Activated naive CD4-positive, alpha-beta T cell treated with anti-CD3 and anti-CD28 coated beads, Interleukin-2, amount 50 U/mL, for 72 hours (primary cell): ENCODE measurements at regions not wholly inside any gene's neighbourhood (a gene's known extent, or its start where the extent isn't known, plus 50 kb on each side); places are given as distances from the start of the nearest gene placed in this dataset.

ENCODE experiments used
- ATAC-seq, 2 donors: fragments of 150-1000 bp; cut with Tn5 transposase; 2 replicates each; pipeline ENCODE4 v1.10.0; 2021; ENCODE audit warnings: mild to moderate bottlenecking in 2 of 2, moderate library complexity in 2 of 2
- DNase-seq, 2 donors: peaks; one replicate each; pipeline ENCODE4 v3.0.0; 2021 to 2022; ENCODE audit warnings: low spot score in 2 of 2
- H3K27ac Mint-ChIP-seq, 2 donors: one replicate each; pipeline ENCODE4 v1.8.0; 2022; ENCODE audit warnings: mild to moderate bottlenecking in 2 of 2, mixed read lengths in 2 of 2
- H3K36me3 Mint-ChIP-seq, 2 donors: one replicate each; pipeline ENCODE4 v1.8.0; 2022; ENCODE audit warnings: mixed read lengths in 2 of 2
- H3K9me3 Mint-ChIP-seq, 2 donors: one replicate each; pipeline ENCODE4 v1.8.0; 2022; ENCODE audit warnings: mixed read lengths in 2 of 2

DNA sequence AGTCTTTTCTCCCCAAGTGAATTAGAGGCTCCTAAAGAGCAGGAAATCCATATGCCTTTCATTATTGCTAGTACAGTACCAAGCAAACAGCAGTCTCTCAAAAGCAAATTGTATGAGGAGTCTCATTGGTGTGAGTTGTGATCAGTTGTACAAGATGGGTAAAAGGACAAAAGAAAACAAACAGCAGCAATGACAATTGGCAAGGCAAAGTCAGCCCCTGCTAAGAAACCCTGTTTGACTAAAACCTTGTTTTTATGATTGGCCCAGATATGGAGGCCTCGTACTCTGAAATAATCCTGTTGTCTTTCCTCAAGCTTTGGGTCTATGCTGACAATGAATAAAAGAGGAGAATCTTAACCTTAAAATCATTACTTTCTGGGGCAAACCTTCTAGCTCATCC lies 69.8 kb downstream of the FOXD1 start:
- Mint-ChIP-seq H3K9me3 (peaks cover 2% of the 10 kb centered on the region in 2 donors), H3K36me3 (peaks cover 10 to 19% of the 10 kb centered on the region in 2 donors), H3K27ac (no peak overlapping the region)
- no peak for DNase-seq
- no peak for ATAC-seq

DNA sequence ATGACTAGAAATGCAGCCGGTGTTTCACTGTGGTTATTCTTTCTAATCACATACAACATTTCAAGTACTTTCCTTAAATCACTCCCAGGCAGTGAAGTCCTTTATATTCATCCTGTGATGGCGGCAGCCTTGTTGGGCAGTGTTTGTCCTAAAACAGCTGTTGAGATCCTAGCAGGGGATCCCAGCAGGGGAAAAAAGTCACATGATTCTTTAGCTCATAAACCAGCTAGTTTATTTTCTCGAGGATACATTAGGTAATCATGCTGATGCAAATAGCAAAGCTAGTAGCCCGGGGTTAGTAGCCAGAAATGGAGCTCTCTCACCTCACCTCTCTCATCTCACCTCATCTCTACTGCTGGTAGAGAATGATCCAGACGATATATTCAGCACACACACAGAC lies 70.5 kb downstream of the FOXD1 start:
- Mint-ChIP-seq H3K9me3 (no peaks in the 10 kb centered on the region), H3K27ac (no peak overlapping the region), H3K36me3 (peaks cover 8 to 16% of the 10 kb centered on the region in 2 donors)
- ATAC-seq = no peak
- no peak for DNase-seq

DNA sequence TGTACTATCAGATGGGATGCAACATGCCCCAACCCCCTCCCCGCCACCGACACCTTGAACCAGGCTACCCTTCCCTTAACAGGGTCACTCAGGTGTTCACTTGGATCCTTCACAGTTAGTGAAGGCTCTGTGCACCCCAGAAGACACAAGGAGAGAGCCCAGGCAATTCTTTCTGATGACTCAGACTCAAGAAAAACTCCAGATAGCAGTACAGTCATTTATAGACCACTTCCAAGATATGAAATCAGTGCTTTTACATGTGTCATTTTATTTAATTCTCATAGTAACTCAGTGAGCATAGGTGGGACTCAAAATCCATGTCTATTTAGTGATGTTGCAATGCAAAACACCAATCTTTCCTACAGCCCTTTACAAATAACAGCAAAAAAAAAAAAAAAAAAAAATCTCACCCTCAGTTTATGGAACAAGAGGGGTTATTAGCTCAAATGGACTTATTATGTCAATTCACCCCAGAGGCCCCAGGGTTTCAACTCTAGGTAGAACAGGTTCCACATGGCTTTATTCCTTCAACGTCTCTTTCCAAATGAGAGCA lies 71.9 kb downstream of the FOXD1 start:
- no peaks in the 10 kb centered on the region for H3K9me3 Mint-ChIP-seq
- no peak for DNase-seq
- H3K27ac Mint-ChIP-seq = no peak overlapping the region
- peaks cover 8 to 16% of the 10 kb centered on the region in 2 donors for H3K36me3 Mint-ChIP-seq
- ATAC-seq = no peak

DNA sequence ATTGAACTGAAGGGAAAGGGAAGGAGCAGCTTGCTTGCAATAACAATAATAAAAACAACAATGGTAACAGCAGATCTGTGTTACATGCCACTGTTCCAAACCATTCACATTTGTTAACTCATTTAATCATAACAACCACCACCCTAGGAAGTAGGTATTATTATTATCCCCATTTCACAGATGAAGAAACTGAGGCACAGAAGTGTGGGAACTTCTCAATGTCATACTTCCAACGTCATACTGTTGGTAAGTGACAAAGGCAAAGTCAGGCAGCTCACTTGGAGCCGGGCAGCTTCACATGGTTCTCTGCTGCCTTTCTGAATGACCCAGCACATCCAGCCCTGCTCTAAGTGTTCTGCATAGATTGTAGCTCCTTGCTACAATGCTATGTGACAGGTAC lies 72.6 kb downstream of the FOXD1 start:
- H3K27ac Mint-ChIP-seq = no peak overlapping the region
- no peaks in the 10 kb centered on the region for H3K9me3 Mint-ChIP-seq
- no peak for DNase-seq
- ATAC-seq = no peak
- peaks cover 4 to 12% of the 10 kb centered on the region in 2 donors for H3K36me3 Mint-ChIP-seq

DNA sequence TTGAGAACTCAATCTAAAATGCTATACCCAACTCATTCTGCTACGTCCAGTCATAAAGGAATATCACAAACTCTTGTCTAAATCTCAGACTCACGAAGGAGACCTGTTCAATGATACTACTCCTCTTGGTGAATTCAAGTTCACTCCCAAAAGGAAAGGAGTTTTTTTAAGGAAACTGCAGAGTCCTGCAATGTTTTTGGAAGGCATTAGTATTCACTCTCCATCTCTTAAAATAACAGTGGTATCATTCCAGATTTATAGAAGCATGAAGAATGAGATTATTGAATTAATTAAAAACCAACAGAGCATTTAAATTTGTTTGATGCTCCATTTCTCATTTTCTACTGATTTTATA lies 73.4 kb downstream of the FOXD1 start:
- peaks cover 0 to 4% of the 10 kb centered on the region in 2 donors for H3K36me3 Mint-ChIP-seq
- no peak for DNase-seq
- no peak overlapping the region for H3K27ac Mint-ChIP-seq
- no peaks in the 10 kb centered on the region for H3K9me3 Mint-ChIP-seq
- ATAC-seq = no peak

DNA sequence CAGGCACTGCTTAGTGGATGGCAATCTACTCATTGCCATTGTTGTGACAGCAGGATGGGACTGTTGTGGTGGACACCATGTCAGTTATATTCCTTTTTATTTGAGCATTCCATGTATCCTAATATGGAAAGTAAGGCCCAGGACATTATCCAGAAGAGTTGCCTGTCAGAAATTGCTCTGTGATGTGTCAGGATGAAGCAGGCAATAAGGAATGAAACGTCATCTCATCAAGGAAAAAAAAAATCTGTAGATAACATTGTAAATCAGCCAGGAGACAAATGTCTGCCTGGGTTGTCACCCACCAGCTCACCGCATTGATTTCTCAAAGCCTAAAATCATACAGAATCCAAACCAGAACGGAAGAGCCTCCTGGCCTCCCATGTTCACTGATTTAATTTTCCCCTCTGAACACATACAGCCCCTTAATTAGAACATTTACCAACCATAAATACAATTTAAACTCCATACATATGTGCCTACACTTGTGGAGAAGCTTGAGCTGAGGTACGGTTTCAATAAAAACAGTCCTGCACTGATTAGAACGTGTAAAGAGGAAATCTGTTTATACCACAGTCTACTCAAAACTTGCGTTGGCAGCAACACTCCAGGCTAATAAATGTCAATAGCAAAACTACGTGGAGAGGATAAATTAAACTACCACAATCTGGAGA lies 73.9 kb downstream of the FOXD1 start:
- no peaks in the 10 kb centered on the region for H3K36me3 Mint-ChIP-seq
- DNase-seq (no peak), ATAC-seq (no peak)
- H3K9me3 Mint-ChIP-seq = no peaks in the 10 kb centered on the region
- H3K27ac Mint-ChIP-seq = no peak overlapping the region

DNA sequence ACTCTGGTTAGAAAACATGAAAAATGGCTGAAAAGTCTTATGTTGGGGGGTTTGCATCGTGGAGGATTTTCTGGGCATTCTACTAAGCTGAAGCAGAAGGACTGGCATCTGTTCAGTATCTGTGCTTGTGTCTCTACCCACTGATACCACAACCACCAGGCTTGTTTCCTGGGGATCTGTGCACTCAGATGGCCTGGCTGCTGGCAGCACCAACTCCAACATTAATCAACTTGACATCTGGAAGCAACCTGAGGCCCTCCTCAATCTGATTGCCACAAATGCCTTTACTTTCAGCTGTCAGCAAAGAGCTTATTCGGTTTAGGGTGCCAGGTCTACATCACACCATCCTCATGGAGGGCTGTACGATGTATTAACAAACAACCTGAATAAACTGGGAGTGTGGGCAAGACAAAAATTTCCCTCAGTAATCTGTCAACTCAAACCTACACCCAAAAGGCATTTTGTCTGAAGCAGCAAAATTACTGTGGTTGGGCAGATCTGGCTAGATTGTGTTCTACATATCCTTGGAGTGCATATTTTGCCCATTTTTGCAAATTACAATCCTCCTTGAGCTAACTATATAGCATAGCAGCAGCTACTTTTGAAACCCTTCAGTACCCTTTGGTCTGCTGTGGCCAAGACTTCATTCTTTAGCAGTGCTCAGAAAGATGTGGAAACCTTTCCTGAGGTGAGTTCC lies 74.6 kb downstream of the FOXD1 start:
- Mint-ChIP-seq H3K9me3 (no peaks in the 10 kb centered on the region), H3K27ac (no peak overlapping the region), H3K36me3 (no peaks in the 10 kb centered on the region)
- ATAC-seq (no peak), DNase-seq (no peak)

DNA sequence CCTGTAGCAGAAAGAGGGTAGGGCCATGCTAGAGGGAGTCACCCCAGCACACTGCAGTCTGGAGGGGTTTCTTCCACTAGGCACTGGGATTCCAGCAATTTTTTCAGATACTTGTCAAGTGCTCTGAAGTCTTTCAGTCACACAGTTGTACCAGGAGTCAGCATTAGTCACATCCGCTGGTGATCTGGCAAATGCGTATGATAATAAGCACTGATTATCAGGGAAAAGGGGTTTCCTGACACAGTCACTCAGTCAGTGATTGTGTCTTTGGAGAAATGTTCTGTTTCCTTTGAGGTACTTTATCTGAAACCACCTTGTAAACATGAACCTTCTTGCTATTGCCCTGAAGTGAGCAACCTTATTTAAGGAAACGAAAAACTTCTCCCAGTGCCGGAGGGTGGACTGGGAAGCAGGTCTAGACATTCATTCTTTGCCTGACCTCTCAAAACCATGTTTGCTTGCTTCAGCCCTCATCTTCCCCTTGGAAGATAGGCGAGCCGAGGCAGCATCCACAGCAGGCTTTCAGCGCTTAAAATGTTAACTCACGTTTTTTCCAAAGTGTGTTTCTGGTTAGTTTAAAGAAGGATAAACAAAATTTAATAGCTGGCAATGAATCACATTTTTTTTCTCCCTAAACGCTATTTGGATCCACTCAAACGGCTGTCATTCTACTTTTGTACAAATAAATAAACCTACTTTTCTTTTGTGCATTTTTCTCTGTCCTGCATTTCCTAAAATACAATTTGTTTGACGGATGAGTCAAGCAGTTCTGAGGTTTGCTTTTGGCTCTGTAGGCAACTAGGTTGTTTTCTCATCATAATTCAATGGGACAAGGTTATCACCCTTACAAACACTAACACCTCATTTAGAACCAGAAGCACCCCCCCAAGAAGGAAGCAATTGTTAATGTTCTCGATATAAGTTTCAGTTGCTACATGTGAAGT lies 77.7 kb downstream of the FOXD1 start:
- no peak overlapping the region for H3K27ac Mint-ChIP-seq
- H3K36me3 Mint-ChIP-seq = peaks cover 0 to 4% of the 10 kb centered on the region in 2 donors
- ATAC-seq (no peak), DNase-seq (no peak)
- no peaks in the 10 kb centered on the region for H3K9me3 Mint-ChIP-seq

DNA sequence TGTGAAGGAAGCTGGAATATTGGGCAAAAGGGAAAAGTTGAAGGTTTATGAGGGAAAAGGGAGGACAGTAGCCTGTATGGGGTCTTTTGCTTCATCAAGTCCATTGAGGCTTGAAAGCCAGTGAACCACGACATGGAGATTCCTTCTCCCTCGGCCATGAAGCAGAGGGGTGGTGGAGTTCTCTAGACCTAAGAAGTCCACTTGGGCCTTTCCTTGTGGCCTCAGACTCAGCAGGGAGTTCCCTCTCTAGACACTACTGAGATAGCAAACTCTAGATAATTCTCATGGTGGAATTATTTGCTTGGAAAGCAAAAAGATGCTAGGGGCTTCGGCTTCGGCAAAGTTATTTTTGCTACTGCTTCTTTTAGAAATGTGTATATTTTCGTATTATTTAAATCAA lies 78.5 kb downstream of the FOXD1 start:
- DNase-seq = no peak
- no peak for ATAC-seq
- H3K27ac Mint-ChIP-seq = no peak overlapping the region
- H3K9me3 Mint-ChIP-seq = no peaks in the 10 kb centered on the region
- H3K36me3 Mint-ChIP-seq = peaks cover 0 to 4% of the 10 kb centered on the region in 2 donors

DNA sequence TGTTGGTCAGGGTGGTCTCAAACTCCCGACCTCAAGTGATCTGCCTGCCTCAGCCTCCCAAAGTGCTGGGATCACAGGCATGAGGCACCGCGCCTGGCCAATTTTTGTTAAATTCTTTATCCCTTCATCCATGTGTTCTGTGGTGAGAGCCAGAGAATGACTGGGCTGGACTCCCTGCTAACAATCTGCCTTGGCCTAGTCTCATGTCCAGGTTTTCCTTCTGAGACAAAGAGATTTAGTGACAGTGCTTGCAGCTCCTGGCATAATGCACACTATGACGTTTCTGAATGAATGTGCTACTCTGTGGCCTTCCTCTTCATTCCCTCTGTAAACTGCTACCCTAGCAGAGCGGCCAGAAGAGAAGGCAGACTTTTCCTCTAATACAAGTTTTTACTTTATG lies 79.3 kb downstream of the FOXD1 start:
- no peak for ATAC-seq
- H3K36me3 Mint-ChIP-seq = peaks cover 0 to 4% of the 10 kb centered on the region in 2 donors
- H3K9me3 Mint-ChIP-seq = no peaks in the 10 kb centered on the region
- no peak for DNase-seq
- H3K27ac Mint-ChIP-seq = no peak overlapping the region

DNA sequence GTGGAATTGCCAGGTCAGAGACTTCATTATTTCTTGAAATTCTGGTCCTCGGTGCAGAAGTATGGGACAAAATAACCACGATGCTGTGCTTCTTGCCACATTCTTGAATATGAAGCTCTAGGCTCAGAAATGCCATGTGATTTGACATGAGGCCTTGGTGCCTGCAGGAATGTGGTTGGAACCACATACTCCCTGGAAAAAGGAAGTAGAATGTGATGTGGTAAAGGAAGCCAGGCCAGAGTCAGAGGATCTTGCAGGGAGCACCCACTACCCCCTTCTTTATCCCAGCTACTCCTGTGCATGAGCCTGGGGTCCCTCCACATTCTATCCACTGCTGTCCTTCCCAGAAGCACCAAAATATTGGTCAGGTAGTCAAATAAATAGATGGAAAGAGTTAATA lies 80.9 kb downstream of the FOXD1 start:
- H3K36me3 Mint-ChIP-seq = peaks cover 1 to 4% of the 10 kb centered on the region in 2 donors
- ATAC-seq = no peak
- H3K27ac Mint-ChIP-seq = no peak overlapping the region
- H3K9me3 Mint-ChIP-seq = no peaks in the 10 kb centered on the region
- DNase-seq = no peak

DNA sequence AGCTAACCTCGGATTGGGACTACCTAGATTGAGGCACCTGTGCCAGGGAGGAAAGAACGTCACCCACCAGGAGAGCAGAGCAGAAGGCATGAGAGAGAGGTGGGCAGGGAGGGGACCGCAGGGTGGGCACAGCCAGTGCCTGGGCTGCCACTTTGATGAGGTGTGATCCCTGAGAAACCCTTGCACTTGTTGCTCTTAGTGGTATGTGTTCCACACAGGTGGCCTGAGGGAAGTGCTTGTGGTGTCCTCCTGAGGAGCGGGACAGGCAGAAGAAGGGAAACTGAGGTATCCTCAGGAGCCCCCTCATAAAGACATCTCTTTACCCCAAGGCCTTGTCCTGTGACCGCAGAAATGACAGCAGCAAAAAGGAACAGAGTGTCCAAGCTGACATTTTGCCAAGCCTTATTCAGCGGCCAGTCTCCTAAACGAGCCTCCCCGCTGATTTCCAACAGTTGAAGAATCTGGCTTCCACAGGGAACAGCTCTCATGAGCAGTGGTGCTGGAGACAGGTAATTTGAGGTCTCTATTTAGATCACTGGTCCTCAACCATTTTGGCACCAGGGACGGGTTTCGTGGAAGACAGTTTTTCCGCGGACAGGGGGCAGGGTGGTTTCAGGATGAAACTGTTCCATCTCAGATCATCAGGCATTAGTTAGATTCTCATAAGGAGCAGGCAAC lies 82.4 kb downstream of the FOXD1 start:
- H3K36me3 Mint-ChIP-seq = peaks cover 6 to 11% of the 10 kb centered on the region in 2 donors
- DNase-seq = no peak
- peaks cover 0 to 5% of the 10 kb centered on the region in 2 donors for H3K9me3 Mint-ChIP-seq
- H3K27ac Mint-ChIP-seq = no peak overlapping the region
- no peak for ATAC-seq

DNA sequence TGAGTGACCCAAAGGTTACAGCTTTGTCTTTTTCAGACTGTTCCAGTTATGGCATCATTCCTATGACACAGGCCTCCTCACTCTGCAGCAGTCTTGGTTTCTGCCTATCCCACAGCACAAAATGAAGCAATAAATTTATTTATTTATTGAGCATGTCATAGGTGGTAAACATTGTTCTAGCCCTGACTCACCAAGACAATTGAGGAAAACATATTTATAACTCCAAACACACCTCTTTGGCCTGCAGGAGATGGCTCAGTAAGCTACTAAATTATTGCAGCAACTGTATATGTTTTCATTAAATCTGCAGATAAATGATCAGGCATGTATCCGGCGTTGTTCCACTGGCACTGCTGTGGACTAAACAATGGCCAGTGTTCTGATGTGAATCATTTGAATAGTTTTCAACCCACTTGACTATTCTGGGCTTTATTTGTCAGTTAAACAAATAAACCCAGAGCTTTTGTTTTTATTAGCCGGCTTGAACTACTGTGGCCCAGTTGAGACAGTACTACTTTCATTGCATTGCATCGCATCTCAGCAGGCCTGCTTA lies 83.2 kb downstream of the FOXD1 start:
- peaks cover 3 to 5% of the 10 kb centered on the region in 2 donors for H3K9me3 Mint-ChIP-seq
- no peak overlapping the region for H3K27ac Mint-ChIP-seq
- no peak for DNase-seq
- ATAC-seq = no peak
- H3K36me3 Mint-ChIP-seq = peaks cover 6 to 11% of the 10 kb centered on the region in 2 donors

DNA sequence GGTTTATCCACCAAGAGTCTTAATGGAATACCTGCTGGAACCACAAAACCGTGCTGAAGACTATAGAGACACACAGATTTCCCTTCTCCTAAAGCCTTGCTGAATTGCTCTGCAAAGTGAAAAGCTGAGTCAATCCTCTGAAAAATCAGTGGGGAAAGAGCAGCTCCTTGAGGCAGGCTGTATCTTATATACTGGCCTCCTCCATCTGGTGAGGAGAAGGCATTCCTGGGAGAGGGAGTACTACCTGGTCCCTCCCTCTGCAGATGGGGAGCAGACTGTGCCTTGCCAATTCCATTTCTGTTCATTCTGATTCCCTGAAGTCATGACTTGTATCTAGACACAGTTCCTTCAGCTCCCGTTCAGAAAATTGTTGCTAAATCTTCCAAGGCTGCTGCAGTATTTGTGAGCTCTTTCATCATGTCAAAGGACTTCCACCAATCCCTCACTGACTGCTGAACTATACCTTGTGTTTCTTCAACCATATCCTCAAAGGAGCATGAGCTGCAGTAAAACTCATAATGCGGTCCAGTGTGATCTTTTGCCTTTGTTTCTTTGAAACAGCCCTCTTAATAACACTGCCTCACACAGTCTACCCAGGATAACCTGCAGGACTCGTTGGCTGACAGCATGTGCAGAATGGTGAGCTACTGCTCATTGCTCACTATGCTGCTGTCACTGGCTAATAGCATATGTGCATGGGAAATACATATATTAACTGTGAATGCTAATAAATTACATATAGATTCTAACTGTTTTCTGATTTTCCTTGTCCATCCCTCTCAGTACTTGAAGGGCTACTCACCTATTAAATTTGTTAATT lies 84.5 kb downstream of the FOXD1 start:
- peaks cover 3 to 5% of the 10 kb centered on the region in 2 donors for H3K9me3 Mint-ChIP-seq
- H3K36me3 Mint-ChIP-seq = peaks cover 6 to 11% of the 10 kb centered on the region in 2 donors
- no peak overlapping the region for H3K27ac Mint-ChIP-seq
- DNase-seq (no peak), ATAC-seq (no peak)

DNA sequence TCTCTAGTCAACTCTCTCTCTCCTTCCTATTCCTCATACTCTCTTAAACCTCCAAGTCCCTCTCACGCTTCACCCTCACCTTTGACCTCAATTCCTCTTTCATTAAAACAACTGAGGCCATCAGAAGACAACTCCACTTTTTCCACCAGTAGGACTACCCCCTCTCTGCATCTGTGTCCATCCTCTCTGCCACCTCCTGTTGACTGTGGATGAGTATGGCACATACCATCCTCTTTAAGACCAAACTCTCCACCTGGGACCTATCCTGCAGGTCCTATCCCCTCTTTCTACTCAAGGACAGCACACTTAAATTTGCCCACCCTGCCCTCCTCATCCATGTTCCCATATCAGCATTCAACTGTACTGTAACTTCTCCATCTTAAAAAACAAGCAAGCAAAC lies 89.2 kb downstream of the FOXD1 start:
- ATAC-seq (no peak), DNase-seq (no peak)
- Mint-ChIP-seq H3K9me3 (peaks cover 3 to 5% of the 10 kb centered on the region in 2 donors), H3K36me3 (peaks cover 6 to 7% of the 10 kb centered on the region in 2 donors), H3K27ac (no peak overlapping the region)
